ENCODE measurements at regions not wholly inside any gene's neighbourhood (a gene's known extent, or its start where the extent isn't known, plus 50 kb on each side); places are given as distances from the start of the nearest gene placed in this dataset.

DNA sequence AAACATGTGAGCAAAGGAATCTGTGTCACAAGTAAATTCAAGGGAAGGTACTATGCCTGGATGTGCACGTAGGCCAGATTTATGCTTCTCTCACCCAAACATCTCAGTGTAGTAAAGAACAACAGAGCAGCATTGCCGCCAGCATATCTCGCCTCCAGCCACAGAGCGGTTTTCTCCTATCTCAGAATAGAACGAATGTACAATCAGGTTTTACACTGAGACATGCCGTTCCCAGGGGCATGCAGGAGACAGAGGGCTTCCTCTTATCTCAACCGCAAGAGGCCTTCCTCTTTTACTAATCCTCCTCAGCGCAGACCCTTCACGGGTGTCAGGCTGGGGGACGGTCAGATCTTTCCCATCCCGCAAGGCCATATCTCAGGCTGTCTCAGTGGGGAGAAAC lies 175.3 kb downstream of the RPIA start:
- TF ChIP-seq, protein P1, sequence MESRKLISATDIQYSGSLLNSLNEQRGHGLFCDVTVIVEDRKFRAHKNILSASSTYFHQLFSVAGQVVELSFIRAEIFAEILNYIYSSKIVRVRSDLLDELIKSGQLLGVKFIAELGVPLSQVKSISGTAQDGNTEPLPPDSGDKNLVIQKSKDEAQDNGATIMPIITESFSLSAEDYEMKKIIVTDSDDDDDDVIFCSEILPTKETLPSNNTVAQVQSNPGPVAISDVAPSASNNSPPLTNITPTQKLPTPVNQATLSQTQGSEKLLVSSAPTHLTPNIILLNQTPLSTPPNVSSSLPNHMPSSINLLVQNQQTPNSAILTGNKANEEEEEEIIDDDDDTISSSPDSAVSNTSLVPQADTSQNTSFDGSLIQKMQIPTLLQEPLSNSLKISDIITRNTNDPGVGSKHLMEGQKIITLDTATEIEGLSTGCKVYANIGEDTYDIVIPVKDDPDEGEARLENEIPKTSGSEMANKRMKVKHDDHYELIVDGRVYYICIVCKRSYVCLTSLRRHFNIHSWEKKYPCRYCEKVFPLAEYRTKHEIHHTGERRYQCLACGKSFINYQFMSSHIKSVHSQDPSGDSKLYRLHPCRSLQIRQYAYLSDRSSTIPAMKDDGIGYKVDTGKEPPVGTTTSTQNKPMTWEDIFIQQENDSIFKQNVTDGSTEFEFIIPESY (IDR thresholded peaks at IDR 0.05) = no peak
- TF ChIP-seq RAD21 (IDR thresholded peaks at IDR 0.05; ENCODE audit: insufficient read depth, low read depth, low read length) (no peak), MYC (IDR thresholded peaks at IDR 0.05; ENCODE audit: insufficient read depth, insufficient read length, insufficient replicate concordance, low read length, severe bottlenecking) (no peak), SIN3A (IDR thresholded peaks at IDR 0.05; ENCODE audit: low read depth, low read length) (no peak), EGR1 (IDR thresholded peaks at IDR 0.05; ENCODE audit: borderline replicate concordance in 1 of 2, low read depth in 2 of 2, low read length in 2 of 2) (no peak), IKZF2 (IDR thresholded peaks at IDR 0.05) (no peak), GABPA (IDR thresholded peaks at IDR 0.05; ENCODE audit: low read depth) (no peak), TCF7 (IDR thresholded peaks at IDR 0.05; ENCODE audit: borderline replicate concordance) (no peak), RELA (IDR thresholded peaks at IDR 0.05; ENCODE audit: borderline replicate concordance, partially characterized antibody) (no peak), EZH2 (IDR thresholded peaks at IDR 0.05; ENCODE audit: borderline replicate concordance, control insufficient read depth, low read depth, low read length) (no peak), ZBED1 (IDR thresholded peaks at IDR 0.05; ENCODE audit: borderline replicate concordance) (no peak), SMC3 (IDR thresholded peaks at IDR 0.05; ENCODE audit: borderline replicate concordance, low read length) (no peak)
